Breast epithelium (tissue), 4 donors: ENCODE measurements at regions not wholly inside any gene's neighbourhood (a gene's known extent, or its start where the extent isn't known, plus 50 kb on each side); places are given as distances from the start of the nearest gene placed in this dataset.

Source experiments
- DNase-seq, 2 donors: peaks; one replicate each; pipeline ENCODE4 v3.0.0-alpha.2; 2019; ENCODE audit warnings: low spot score in 2 of 2
- H3K27ac ChIP-seq, 2 donors: fragments of 200-600 bp; sonication (generic) in 1 of 2; one replicate each; pipeline ENCODE4 v1.5.1; 2016 to 2019; ENCODE audit warnings: mild to moderate bottlenecking in 1 of 2
- H3K27me3 ChIP-seq, 2 donors: fragments of 200-600 bp; sonication (generic) in 1 of 2; one replicate each; pipeline versions ENCODE4 v1.5.1 to v1.6.0; 2017 to 2019; ENCODE audit warnings: control low read depth in 1 of 2, mild to moderate bottlenecking in 1 of 2
- H3K36me3 ChIP-seq: fragments of 200-600 bp; one replicate; pipeline ENCODE4 v1.5.1; 2019
- H3K4me1 ChIP-seq, 2 donors: fragments of 200-600 bp; sonication (generic); one replicate each; pipeline ENCODE4 v1.5.1; 2016 to 2019; ENCODE audit warnings: control low read depth in 1 of 2
- H3K4me3 ChIP-seq, 3 donors: fragments of 200-600 bp; sonication (generic); 1 replicate in 2 of 3; 2 replicates in 1 of 3; pipeline ENCODE4 v1.5.1; 2016 to 2019; ENCODE audit warnings: mild to moderate bottlenecking in 3 of 3, moderate library complexity in 2 of 3
- H3K9me3 ChIP-seq, 2 donors: fragments of 200-600 bp; sonication (generic) in 1 of 2; one replicate each; pipeline ENCODE4 v1.5.1; 2016 to 2019; ENCODE audit warnings: control low read depth in 1 of 2
- CTCF ChIP-seq, 3 donors: fragments of 450-650 bp; IDR thresholded peaks; one replicate each; pipeline ENCODE4 v1.5.1; 2016 to 2017; ENCODE audit warnings: antibody characterized with exemption in 3 of 3, mild to moderate bottlenecking in 3 of 3, moderate library complexity in 3 of 3
- POLR2A ChIP-seq: fragments of 450-650 bp; IDR thresholded peaks from one replicate; pipeline ENCODE4 v1.6.1; 2016; ENCODE audit warnings: antibody characterized with exemption, mild to moderate bottlenecking, moderate library complexity
- POLR2AphosphoS5 ChIP-seq, 3 donors: sonication (generic); formaldehyde crosslinking; IDR thresholded peaks; one replicate each; pipeline ENCODE4 v1.6.1; 2017; ENCODE audit warnings: antibody characterized with exemption in 3 of 3
- intact Hi-C: fragments of 100-400 bp; cut with DNase I; formaldehyde crosslinking; loops from one replicate; pipeline ENCODE4 v1.15.1; 2023; ENCODE audit warnings: low total_unique reads

- H3K27me3 ChIP-seq: no peaks in the 10 kb centered on the region
- H3K9me3 ChIP-seq: no peaks in the 10 kb centered on the region
- H3K36me3 ChIP-seq: no peaks in the 10 kb centered on the region
- intact Hi-C loops: no loop called here
- TF ChIP-seq POLR2AphosphoS5 (IDR thresholded peaks at IDR 0.05) (no peak), POLR2A (no peak), CTCF (IDR thresholded peaks at IDR 0.05) (no peak)
- no peak for DNase-seq
- H3K4me1 ChIP-seq: no peaks in the 10 kb centered on the region
- H3K27ac ChIP-seq: no peak overlapping the region
- no peak overlapping the region for H3K4me3 ChIP-seq
Measured at GRCh38 chr12:87930033-87930432, 99.2 kb downstream of the C12orf50 start.

- Histone ChIP-seq H3K4me3 (no peak overlapping the region), H3K27ac (no peak overlapping the region), H3K27me3 (no peaks in the 10 kb centered on the region), H3K36me3 (no peaks in the 10 kb centered on the region), H3K9me3 (no peaks in the 10 kb centered on the region), H3K4me1 (no peaks in the 10 kb centered on the region)
- no peak for TF ChIP-seq CTCF (IDR thresholded peaks at IDR 0.05)
- no peak for TF ChIP-seq POLR2A
- no peak for TF ChIP-seq POLR2AphosphoS5 (IDR thresholded peaks at IDR 0.05)
- intact Hi-C loops: no loop called here
- no peak for DNase-seq
Measured at GRCh38 chr12:87929346-87929745, 99.9 kb downstream of the C12orf50 start.

GRCh38 chr12:87928031-87928430, 101.2 kb downstream of the C12orf50 start:
- H3K4me1 ChIP-seq: no peaks in the 10 kb centered on the region
- H3K27ac ChIP-seq: no peak overlapping the region
- no peak overlapping the region for H3K4me3 ChIP-seq
- TF ChIP-seq POLR2AphosphoS5 (IDR thresholded peaks at IDR 0.05) (no peak), CTCF (IDR thresholded peaks at IDR 0.05) (no peak), POLR2A (no peak)
- no peaks in the 10 kb centered on the region for H3K9me3 ChIP-seq
- no peaks in the 10 kb centered on the region for H3K27me3 ChIP-seq
- intact Hi-C loops: no loop called here
- no peak for DNase-seq
- no peaks in the 10 kb centered on the region for H3K36me3 ChIP-seq

GRCh38 chr12:87925021-87925420, 104.2 kb downstream of the C12orf50 start:
- intact Hi-C loops: no loop called here

GRCh38 chr12:87924149-87924548, 105.1 kb downstream of the C12orf50 start:
- Histone ChIP-seq H3K9me3 (no peaks in the 10 kb centered on the region), H3K27me3 (no peaks in the 10 kb centered on the region), H3K4me1 (no peaks in the 10 kb centered on the region), H3K27ac (no peak overlapping the region), H3K36me3 (no peaks in the 10 kb centered on the region), H3K4me3 (no peak overlapping the region)
- TF ChIP-seq POLR2A (no peak), POLR2AphosphoS5 (IDR thresholded peaks at IDR 0.05) (no peak), CTCF (IDR thresholded peaks at IDR 0.05) (no peak)
- no peak for DNase-seq
- intact Hi-C loops: no loop called here

More at GRCh38 chr12:87925021-87925420, 104.2 kb downstream of the C12orf50 start:
- DNase-seq: no peak
- Histone ChIP-seq H3K36me3 (no peaks in the 10 kb centered on the region), H3K4me1 (no peaks in the 10 kb centered on the region), H3K4me3 (no peak overlapping the region), H3K27me3 (no peaks in the 10 kb centered on the region), H3K9me3 (no peaks in the 10 kb centered on the region), H3K27ac (no peak overlapping the region)
- TF ChIP-seq POLR2AphosphoS5 (IDR thresholded peaks at IDR 0.05): no peak
- TF ChIP-seq CTCF (IDR thresholded peaks at IDR 0.05): no peak
- no peak for TF ChIP-seq POLR2A
